Panc1 (cell line): ENCODE measurements at regions not wholly inside any gene's neighbourhood (a gene's known extent, or its start where the extent isn't known, plus 50 kb on each side); places are given as distances from the start of the nearest gene placed in this dataset.

Source experiments
- ATAC-seq: fragments of 200-7000 bp; cut with Tn5 transposase; 2 replicates; pipeline ENCODE4 v1.9.1; 2020; ENCODE audit warnings: mild to moderate bottlenecking, moderate library complexity
- BruUV-seq: library from RNA; stranded (reverse); fragments of 400-500 nt; replicated peaks from 2 replicates; lab custom pipeline; 2021; lab: Mats Ljungman, UMichigan
- CTCF ChIA-PET: fragments of 300-600 bp; sonication (Branson Sonifier 250); formaldehyde crosslinking; loops from one replicate; lab custom pipeline; 2022; ENCODE audit warnings: antibody characterized with exemption; lab: Charles Lee
- POLR2A ChIA-PET: fragments of 300-600 bp; sonication (Branson Sonifier 250); formaldehyde crosslinking; loops from one replicate; lab custom pipeline; 2022; ENCODE audit warnings: antibody characterized with exemption; lab: Charles Lee
- DNase-seq: peaks from one replicate; pipeline ENCODE4 v3.0.0-alpha.2; 2010; ENCODE audit warnings: low read depth, low spot score
- H3K27ac ChIP-seq: 2 replicates; pipeline ENCODE4 v1.5.1; 2011; ENCODE audit warnings: mild to moderate bottlenecking, low read length, inconsistent platforms
- H3K27me3 ChIP-seq: fragments of 200-500 bp; sonication (Bioruptor generic); 2 replicates; pipeline ENCODE4 v1.6.0; 2014; ENCODE audit warnings: low read length, inconsistent platforms; ENCODE audit not compliant: control insufficient read depth, insufficient read depth
- H3K36me3 ChIP-seq: fragments of 200-500 bp; sonication (Bioruptor generic); 2 replicates; pipeline ENCODE4 v1.5.1; 2014; ENCODE audit warnings: inconsistent platforms, mild to moderate bottlenecking, low read length, moderate library complexity; ENCODE audit not compliant: control insufficient read depth, insufficient read depth
- H3K4me1 ChIP-seq: 2 replicates; pipeline ENCODE4 v1.5.1; 2011; ENCODE audit warnings: inconsistent platforms, mild to moderate bottlenecking, low read length, moderate library complexity; ENCODE audit not compliant: control insufficient read depth, insufficient read depth
- H3K4me3 ChIP-seq, 2 experiments: 2 replicates each; pipeline ENCODE4 v1.5.1; 2011 to 2012; ENCODE audit warnings: low read depth in 2 of 2, low read length in 2 of 2, mild to moderate bottlenecking in 2 of 2, inconsistent platforms in 1 of 2, moderate library complexity in 1 of 2
- H3K9me3 ChIP-seq: fragments of 200-500 bp; sonication (Bioruptor generic); 2 replicates; pipeline ENCODE4 v1.5.1; 2014; ENCODE audit warnings: low read depth, mild to moderate bottlenecking, inconsistent platforms, low read length, moderate library complexity; ENCODE audit not compliant: control insufficient read depth, insufficient read depth
- CTCF ChIP-seq: fragments of 450-650 bp; IDR thresholded peaks from 2 replicates; pipeline ENCODE4 v1.5.1; 2017; ENCODE audit warnings: mild to moderate bottlenecking
- POLR2AphosphoS5 ChIP-seq: IDR thresholded peaks from 2 replicates; pipeline ENCODE4 v1.6.1; 2012; ENCODE audit warnings: mild to moderate bottlenecking, low read depth, low read length, moderate library complexity
- REST ChIP-seq, 2 experiments: IDR thresholded peaks; 2 replicates each; pipeline ENCODE4 v1.6.1; 2011 to 2012; ENCODE audit warnings: low read depth in 2 of 2, control low read depth in 1 of 2, low read length in 1 of 2, mild to moderate bottlenecking in 1 of 2, moderate library complexity in 1 of 2; ENCODE audit not compliant: insufficient read depth in 1 of 2
- SIN3A ChIP-seq: IDR thresholded peaks from 2 replicates; pipeline ENCODE4 v1.6.1; 2012; ENCODE audit warnings: low read depth, mild to moderate bottlenecking, low read length, moderate library complexity, borderline replicate concordance; ENCODE audit not compliant: insufficient read depth
- TCF7L2 ChIP-seq: IDR thresholded peaks from 2 replicates; pipeline ENCODE4 v1.6.1; 2011; ENCODE audit warnings: mild to moderate bottlenecking, low read depth, low read length, inconsistent platforms
- in situ Hi-C: cut with HindIII; loops from 2 replicates; pipeline ENCODE4 v1.10.0; 2016; ENCODE audit warnings: low sequenced_read_pairs, low pct_unique_long_range_greater_than_20kb
- intact Hi-C: fragments of 100-400 bp; cut with micrococcal nuclease; formaldehyde crosslinking; loops from one replicate; pipeline ENCODE4 v1.10.0; 2022; ENCODE audit not compliant: unreplicated experiment

DNA sequence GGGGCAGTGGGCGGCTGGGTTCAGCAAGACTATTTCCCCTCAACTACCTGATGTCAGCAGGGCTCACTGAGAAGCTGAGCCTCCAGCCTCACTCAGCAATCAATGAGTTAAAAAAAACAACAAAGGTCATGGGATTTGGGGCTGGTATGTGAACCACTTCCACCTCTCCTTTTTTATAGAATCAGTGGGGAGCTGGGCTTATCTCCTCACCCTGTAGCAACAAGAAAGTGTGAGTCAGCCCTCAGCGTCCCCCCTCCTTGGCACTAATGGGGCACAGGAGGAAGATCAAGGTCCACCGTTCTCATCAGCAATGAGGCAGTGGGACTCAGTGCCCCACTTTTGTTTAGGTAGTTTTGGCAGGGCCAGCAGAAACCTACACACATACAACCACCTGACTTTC is 823.5 kb upstream of the POM121L12 start:
- CTCF ChIA-PET: no interaction called here
- Histone ChIP-seq H3K36me3 (no peaks in the 10 kb centered on the region), H3K27me3 (no peaks in the 10 kb centered on the region), H3K9me3 (no peaks in the 10 kb centered on the region), H3K4me1 (no peaks in the 10 kb centered on the region), H3K4me3 (no peak overlapping the region), H3K27ac (no peak overlapping the region)
- no peak for ATAC-seq
- in situ Hi-C loops: no loop called here
- TF ChIP-seq TCF7L2 (no peak), SIN3A (no peak), POLR2AphosphoS5 (no peak), REST (IDR thresholded peaks at IDR 0.05; ENCODE audit: insufficient read depth in 1 of 2, low read depth in 2 of 2, low read length in 1 of 2) (no peak), CTCF (no peak)
- intact Hi-C loops: no loop called here
- no TSS peak for BruUV-seq
- no peak for DNase-seq
- POLR2A ChIA-PET: no interaction called here

GRCh38 chr7:52209614-52210013 is 825.8 kb upstream of the POM121L12 start:
- no peak; the same call in 1 of the 2 replicates for ATAC-seq
- no peaks in the 10 kb centered on the region for H3K4me1 ChIP-seq

More at GRCh38 chr7:52209614-52210013, 825.8 kb upstream of the POM121L12 start:
- in situ Hi-C loops: no loop called here
- no TSS peak for BruUV-seq
- POLR2A ChIA-PET: no interaction called here
- H3K4me3 ChIP-seq: no peak overlapping the region
- H3K9me3 ChIP-seq: no peaks in the 10 kb centered on the region; the same call in 1 of the 2 replicates
- H3K36me3 ChIP-seq: no peaks in the 10 kb centered on the region
- intact Hi-C loops: no loop called here
- H3K27me3 ChIP-seq: no peaks in the 10 kb centered on the region
- TF ChIP-seq REST (IDR thresholded peaks at IDR 0.05; ENCODE audit: insufficient read depth in 1 of 2, low read depth in 2 of 2, low read length in 1 of 2) (no peak), TCF7L2 (no peak)
- no peak for DNase-seq
- CTCF ChIA-PET: no interaction called here
- H3K27ac ChIP-seq: no peak overlapping the region
